GM19240 (cell line): ENCODE measurements at regions not wholly inside any gene's neighbourhood (a gene's known extent, or its start where the extent isn't known, plus 50 kb on each side); places are given as distances from the start of the nearest gene placed in this dataset.
A peak's percentile ranks its signal among the peaks of the same experiment; 100 is the strongest.

ENCODE experiments used
- DNase-seq: peaks from one replicate; pipeline ENCODE4 v3.0.0; 2011; ENCODE audit warnings: low spot score; ENCODE audit not compliant: insufficient read length

GRCh38 chr4:128390475-128390996, 102.9 kb upstream of the PGRMC2 start:
- no peak for DNase-seq

GRCh38 chr4:128388796-128389195, 101.2 kb upstream of the PGRMC2 start:
- DNase-seq, result no peak

- DNase-seq, result no peak
Measured at GRCh38 chr4:128388352-128388630, 100.7 kb upstream of the PGRMC2 start.

DNA sequence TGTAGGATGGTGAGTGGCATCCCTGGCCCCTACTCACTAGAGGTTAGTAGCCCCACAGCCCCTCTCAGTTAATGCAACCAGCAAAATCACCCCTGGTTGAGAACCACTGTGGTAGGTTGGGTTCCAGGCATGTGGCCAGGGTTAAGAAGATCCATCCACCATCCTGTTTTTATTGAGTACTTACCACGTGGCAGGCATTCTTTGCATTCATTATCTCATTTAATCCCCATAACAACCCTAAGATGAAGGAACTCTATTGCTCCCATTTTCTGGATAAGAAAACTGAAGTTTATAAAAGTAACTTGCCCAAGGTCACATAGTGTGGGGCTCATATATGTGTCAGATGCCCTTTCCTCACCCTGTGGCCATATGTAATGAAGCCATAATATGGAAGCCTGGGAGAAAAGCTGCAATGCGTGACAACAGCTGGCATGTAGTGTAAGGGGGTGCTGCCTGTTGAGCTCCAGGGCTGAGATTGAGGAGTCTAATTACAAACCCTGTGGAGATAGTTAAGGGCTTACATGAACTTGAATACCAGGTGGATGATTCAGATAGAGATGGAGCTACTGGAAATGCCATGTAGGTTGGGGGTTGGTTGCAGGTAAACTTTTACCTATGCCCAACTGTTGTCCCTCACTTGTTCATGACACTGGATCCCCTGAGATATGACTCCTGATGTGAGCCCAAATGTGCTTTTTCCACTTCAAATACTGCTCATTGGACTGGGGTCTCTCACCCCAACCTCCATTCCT, 100.2 kb upstream of the PGRMC2 start:
- DNase-seq, result no peak

GRCh38 chr4:128386761-128387599, 99.4 kb upstream of the PGRMC2 start:
- DNase-seq, result no peak

GRCh38 chr4:128385683-128386304, 98.2 kb upstream of the PGRMC2 start:
- DNase-seq, result no peak

DNA sequence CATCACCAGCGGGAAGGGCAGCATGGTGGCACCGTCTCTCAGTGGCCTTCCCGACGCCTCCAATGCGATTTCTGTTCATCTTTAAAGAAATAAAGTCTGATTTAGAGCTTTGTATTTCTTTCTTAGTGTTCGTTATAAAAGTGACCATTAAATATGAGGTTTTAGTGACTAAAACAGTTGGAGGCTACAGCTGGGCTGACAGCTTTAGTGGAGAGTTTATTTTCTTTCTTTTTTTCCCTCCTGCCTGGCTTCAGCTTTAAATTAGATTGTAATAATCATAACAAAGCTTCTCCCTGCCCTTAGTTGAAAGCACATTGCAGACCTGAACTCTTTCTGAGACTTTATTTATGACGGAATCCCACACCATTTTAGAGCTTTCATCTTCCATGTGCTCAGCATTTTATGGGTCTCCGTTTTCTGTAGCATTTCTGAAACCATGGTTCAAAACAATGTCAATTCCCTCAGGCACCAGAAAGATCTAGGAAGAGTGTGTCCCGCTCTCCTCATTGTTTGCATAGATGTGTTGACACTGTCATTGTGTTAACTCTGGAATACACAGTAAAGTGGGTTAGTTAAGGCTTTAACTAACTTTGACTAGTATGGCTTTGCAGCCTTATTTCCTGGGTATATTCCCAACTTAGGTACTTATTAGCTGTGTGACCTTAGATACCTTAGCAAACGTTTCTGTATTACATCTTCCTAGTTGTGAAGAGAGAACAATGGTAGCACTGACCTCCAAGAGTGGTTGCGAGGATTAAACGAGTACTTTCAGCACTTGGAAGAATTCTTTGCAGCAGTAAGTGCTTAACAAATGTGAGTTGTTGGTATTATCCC, 97.4 kb upstream of the PGRMC2 start:
- no peak for DNase-seq

GRCh38 chr4:128384091-128384520, 96.5 kb upstream of the PGRMC2 start:
- no peak for DNase-seq

- DNase-seq, result no peak
Measured at GRCh38 chr4:128381748-128382559, 94.3 kb upstream of the PGRMC2 start.

DNA sequence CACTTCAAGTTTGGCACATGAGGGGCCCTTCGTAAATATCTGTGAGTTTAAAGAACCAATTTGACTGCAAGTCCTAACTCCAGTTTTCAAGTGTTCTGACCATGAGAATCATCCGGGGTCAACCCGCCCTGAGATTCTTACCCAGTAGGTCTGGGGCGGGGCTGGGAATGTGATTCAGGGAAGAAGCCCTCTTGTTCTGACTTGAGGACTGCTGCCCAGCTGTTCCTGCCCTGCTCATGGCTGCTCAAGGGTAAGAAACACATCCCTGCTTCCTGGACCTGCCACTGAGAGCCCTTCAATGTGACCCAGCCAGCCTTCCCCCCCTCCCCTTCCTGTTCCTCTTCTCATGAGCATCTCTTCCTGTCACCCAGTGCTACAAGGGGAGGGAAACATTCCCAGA, 92.7 kb upstream of the PGRMC2 start:
- no peak for DNase-seq

GRCh38 chr4:128379860-128380259, 92.2 kb upstream of the PGRMC2 start:
- peak; percentile 26 for DNase-seq

GRCh38 chr4:128378668-128379067, 91.1 kb upstream of the PGRMC2 start:
- no peak for DNase-seq

- DNase-seq, result no peak
Measured at GRCh38 chr4:128376958-128377357, 89.3 kb upstream of the PGRMC2 start.

DNA sequence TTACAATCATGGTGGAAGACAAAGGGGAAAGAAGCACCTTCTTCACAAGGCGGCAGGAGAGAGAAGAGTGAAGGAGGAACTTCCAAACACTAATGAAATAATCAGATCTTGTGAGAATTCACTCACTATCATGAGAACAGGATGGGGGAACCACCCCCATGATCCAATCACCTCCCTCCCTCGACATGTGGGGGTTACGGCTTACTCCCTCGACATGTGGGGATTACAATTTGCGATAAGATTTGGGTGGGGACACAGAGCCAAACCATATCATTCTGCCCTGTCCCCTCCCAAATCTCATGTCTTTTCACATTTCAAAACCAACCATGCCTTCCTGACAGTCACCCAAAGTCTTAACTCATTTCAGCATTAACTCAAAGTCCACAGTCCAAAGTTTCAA, 88.7 kb upstream of the PGRMC2 start:
- no peak for DNase-seq

- DNase-seq, result no peak
Measured at GRCh38 chr4:128373628-128374027, 86.0 kb upstream of the PGRMC2 start.

GRCh38 chr4:128371876-128372275, 84.3 kb upstream of the PGRMC2 start:
- no peak for DNase-seq

DNA sequence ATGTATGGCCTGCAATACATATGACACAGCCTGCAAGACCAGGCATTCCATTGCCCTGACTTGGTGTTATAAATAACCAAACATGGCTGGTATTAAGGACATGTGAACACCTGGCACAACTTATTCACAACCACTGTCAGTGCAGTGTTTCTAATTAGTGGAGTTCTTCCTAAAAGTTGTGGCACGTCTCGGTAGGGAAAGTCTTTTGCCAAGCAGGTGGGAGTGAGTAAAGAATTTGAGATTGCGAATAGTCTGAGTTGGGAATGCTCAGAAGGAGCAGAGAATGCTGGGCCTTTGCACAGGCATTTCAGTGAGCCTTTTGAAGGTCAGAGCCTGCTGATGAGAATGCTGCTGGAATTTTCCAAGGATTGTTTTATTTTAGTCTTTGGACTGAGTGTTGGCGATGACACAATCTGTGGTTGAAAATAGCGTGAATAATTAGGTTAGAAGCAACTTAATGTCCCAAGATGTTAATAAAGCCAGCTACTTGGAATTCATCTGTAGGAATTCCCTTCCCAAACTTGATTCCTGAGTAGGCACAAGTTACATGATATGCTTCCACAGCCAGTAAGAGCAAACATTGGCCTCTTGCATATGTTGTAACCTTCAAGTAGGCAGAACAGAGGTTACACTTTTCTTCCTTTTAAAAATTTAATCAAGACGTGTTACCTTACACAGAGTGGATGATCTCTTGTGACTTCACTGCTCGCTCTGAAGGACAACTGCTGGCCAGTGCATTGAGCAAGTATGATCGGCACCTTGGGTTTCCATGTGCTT, 83.6 kb upstream of the PGRMC2 start:
- no peak for DNase-seq

- DNase-seq, result no peak
Measured at GRCh38 chr4:128366212-128366611, 78.6 kb upstream of the PGRMC2 start.

DNA sequence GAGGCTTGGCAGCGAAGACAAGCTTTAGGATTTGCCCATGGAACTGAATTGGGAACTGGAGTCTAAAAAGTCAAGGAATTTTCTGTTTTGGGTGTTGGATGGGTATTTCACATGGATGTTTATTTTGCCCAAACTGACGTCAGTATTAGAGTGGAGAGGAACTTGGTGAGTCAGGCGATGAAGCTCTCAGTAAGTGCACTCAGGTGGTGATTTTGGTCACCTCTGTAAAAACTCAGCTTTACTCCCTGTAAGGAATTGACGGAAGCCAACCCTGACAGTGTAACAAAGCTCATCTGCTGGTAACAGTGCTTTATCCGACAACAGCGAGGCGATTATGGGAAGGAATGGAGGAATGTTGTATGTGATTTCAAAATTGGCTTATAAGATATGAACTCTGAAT, 77.0 kb upstream of the PGRMC2 start:
- no peak for DNase-seq

DNA sequence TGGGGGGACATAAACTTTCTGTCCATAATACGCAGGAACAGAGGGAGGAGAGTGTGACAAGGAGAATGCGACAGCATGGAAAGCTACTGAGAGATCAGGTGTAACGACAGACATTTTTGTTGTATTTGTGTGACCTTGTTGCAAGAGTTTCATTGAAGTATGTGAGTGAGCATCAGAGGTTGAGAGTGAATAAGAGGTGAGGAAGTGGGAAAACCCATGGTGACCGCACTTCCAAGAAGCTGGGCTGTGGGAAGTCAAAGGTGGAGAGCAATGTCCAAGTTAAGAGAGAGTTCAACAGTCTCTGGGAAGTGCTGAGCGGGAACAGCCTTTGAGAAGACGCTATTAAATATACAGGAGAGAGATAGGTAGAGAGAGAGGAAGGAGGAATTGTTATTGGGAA, 76.4 kb upstream of the PGRMC2 start:
- no peak for DNase-seq
